HG02852 (cell line): ENCODE measurements at regions not wholly inside any gene's neighbourhood (a gene's known extent, or its start where the extent isn't known, plus 50 kb on each side); places are given as distances from the start of the nearest gene placed in this dataset.
"Not testable (repeated sequence)": the region's sequence is repeated elsewhere in the genome, so short reads cannot be mapped to it uniquely, and the experiment has no call there.

Experiments used
- ATAC-seq: cut with Tn5 transposase; IDR thresholded peaks from one replicate; pipeline ENCODE4 v1.9.1; 2021; ENCODE audit warnings: mild to moderate bottlenecking, moderate library complexity; ENCODE audit not compliant: unreplicated experiment

DNA sequence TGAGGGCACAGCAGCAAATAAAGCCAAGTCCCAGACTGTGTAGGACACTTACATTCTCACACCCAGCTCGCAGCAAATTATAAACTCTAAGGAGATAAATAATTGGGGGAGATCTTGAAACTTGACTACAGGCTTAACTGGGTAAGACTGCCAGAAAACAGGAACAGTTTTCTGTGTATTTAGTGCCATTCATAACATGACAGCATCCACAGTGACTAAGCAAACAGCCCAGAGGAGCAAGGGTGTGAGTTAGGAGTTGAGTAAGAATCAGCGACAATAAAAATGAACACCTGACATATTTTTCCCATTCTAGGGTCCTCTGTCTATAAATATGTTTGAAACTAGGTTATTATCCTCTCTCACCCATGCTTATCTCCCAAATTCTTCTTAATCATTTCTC lies 370.9 kb upstream of the WWC1 start:
- no peak for ATAC-seq

DNA sequence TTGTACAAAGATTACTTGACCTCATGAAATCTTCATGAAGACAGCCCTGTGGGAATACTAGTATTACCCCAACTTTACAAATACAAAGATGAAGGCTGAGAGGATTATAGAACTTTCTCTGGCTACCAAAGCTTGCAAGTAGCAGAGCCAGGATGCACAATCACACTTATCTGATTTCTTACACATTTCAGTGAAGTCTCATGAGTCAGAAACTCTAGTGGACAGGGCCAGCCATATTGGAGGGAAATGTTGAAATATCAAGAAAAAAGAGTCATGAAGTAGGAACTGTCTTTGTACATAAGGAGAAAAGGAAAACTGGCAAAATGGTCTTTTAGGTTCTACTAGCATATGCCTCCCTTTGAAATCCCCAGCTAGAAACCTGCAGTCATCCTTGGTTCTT lies 369.6 kb upstream of the WWC1 start:
- no peak for ATAC-seq

DNA sequence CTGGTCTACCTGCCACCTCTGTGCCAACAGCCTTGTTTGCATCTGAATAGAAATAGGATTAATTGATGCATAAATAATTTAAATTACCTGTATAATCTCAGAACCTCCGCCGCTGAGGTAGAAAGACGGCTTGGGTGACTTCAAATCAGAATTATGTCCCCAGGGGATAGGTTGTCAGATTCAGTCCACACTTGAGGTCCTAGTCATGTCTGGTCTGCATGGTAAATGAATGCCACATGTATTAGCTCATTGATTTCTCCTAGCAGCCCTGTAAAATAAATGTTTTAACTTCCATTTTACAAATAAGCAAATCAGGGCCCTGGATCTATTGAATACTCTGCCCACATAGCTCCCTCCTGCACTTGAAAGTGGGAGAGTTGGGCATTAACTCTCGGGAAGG lies 368.0 kb upstream of the WWC1 start:
- ATAC-seq, result no peak

DNA sequence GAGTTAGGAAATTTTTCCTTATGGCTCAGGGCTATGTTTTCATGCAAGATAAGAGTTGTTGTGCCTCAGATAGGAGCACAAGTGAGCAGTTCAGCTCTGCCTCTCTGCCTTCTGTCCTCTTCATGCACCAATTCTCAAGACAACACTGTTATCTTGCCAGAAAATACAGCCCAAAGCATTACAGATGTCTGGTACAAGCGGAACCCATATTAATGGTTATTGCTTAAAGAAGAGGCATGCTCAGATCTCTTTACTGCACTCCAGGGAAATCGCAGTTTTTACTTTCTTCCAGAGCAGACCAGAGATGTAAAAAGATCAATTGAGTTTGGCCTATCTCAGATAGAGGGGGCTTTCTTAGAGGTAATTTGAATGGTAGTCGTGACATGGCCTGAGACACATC lies 361.6 kb upstream of the WWC1 start:
- no peak for ATAC-seq

DNA sequence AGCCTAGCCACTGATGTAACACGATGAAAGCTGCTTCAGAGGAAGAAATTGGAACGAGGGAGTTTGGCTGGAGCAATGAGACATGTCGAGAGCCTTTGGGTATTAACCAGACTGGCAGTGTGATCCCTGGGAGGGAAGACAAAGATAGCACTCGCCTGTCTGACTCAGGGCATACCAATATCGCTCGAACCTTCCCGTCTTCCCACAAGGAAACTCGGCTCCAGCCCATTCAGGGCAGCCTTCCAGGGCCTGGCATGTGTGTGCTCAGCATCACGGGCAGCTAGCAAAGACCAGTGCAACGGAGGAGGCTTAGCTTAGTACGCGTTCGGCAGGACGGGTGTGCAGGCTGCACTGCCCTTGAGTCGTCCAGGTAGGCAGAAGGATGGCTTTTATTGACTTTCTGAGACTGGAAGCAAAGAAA lies 356.9 kb upstream of the WWC1 start:
- ATAC-seq, result no peak

DNA sequence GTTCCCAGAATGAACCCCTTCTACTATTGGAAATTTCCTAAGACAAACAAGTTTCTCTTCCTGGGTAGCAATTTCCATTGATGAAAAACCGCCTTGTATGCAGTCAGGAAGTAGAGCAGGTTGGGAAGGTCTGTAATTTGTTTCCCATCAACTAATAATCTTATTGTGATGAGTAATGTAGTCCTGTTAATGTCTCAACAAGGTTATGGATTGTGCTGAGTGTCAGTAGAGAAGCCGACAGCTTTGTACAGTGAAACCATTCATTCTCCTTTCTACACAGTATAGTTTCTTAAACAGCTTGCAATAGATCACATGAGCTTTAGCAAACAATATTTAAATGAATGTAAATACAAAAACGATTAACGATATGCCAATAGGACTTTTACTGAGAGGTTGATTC lies 355.4 kb upstream of the WWC1 start:
- ATAC-seq, result no peak

DNA sequence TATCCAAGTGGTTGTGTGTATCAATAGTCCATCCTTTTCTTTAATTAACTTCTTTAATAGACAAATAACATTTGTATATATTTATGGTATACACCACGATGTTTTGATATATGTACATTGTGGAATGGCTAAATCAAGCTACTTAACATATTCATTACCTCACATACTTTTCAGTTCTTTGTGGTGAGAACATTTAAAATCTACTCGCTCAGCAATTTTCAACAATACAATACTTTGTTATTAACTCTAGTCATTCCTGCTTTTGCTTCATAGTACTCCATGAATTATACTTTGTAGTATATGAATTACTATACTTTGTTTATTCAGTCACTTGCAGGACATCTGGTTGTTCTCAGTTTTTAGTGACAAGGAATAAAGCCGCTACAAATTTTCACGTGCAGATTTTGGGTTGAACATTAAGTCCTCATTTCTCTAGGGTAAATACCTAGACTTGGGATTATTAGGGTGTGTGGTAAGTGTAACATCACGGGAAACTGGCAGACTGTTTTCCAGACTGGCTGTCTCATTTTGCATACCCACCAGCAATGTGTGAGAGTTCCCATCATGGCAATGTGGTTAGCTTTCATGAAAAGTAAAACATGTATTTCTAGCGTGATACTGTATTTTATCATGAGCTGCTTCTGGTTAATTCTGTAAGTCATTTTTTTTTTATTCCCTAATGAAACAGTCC lies 354.4 kb upstream of the WWC1 start:
- ATAC-seq, result no peak

DNA sequence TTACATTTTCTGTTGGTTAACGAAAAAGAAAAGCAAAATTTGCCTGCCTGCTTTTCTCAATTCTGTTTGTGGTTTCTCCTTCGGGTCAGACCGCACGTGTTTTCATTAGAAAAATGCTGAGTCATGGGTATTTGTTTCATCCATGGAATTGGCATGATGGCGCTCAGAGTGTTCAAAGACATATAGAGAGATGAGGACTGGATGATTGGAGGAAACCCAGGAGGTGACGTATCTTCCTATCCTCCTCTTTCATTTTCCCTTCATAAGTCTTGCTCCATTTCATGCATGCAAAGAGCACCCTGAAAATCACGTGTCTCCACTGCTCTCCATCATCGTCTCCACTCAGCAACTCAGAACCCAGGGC lies 353.8 kb upstream of the WWC1 start:
- ATAC-seq, result no peak

DNA sequence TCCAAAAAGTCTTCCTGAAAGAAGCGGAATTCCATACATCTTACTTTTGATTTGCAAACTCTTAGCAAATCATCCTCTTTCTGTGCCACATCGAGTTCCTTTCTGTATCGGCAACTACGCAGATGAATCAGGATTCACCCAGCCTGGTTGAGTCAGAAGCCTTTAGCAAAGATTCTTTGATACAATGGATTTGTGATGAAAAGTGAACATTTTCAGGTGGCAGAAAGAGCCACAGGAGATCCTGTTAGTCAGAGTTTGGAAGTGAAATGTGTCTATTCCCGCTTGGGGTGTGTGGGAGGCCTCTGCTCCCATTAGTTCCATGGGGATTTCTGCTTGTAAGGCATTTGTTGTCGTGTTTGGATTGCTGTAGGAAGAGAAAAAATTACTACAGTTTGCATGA lies 351.8 kb upstream of the WWC1 start:
- ATAC-seq, result no peak

DNA sequence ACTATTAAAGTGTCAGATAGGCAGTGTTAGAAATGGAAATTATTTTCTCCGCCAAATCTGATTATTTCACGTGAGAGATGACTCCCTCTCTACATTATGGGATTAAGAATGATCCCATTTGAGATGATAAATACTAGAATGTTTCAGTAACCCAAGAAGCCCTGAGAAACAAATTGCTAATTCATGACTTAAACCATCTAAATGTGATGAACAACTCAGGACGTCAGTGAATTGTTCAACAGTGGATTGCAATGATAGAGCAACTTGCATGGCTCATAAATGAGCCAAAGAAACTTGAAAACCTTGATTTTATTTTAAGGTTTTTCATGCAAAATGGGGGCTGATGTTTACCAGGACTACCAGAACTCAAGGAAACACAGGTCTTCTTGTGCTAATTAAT lies 350.5 kb upstream of the WWC1 start:
- ATAC-seq, result no peak

DNA sequence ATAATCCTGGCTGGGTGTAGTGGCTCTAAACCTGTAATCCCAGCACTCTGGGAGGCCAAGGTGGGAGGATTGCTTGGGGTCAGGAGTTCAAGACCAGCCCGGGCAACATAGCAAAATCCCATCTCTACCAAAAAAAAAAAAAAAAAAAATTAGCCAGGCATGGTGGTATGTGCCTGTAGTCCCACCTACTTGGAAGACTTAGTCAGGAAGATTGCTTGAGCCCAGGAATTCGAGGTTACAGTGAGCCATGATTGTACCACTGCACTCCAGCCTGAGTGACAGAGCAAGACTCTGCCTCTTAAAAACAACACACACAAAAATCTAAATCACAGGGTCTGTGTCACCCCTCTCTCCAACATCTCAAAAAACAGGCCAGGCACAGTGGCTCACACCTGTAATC lies 349.9 kb upstream of the WWC1 start:
- not testable (repeated sequence) for ATAC-seq

DNA sequence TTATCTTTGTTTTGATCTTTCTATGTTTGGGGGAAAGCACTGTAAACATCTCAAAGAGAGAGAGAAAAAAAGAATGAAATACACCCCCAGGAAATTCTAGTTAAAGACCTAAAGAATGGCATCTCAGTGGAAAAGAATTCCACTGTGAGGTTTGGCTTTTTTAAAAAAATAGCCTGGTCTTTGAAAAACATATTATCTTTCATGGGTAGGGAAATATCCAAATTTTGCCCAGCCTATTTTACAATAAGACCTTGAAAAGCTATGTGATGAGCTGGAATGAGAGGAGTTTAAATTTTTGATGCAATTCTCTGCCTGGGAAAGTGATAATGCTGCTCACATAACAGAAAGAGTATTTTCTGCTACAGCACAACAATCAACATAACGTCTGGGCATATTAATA lies 348.1 kb upstream of the WWC1 start:
- ATAC-seq, result no peak

DNA sequence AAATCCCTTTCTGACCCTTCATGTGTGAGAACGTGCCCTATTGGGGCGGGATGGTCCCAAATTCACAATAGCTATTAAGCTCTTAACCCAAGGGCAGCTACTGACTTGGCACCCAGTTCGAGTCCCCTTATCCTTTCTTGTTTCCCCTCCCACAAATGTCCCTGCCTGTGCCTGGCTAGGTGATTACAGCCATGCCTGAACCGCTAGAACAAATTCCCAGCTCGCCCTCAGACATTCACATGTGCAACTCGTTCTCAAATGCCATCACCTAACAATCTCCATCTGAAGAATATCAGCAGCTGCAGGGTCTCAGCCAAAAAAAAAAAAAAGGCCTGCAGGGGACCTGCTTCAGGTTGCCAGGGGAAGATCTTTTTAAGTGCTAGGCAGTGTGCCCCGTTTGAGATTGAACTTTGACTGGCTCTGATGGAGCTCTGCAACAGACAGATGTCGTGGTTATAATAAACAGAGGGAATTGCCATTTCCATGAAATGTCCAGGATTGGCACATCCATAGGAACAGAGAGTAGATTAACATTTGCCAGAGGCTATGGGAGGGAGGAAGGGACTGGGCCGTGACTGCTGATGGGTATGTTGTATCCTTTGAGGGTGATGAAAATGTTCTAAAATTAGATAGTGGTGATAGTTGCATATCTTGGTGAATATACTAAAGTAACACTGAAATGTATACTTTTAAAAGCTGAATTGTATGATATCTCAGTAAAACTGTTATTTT lies 347.2 kb upstream of the WWC1 start:
- no peak for ATAC-seq

DNA sequence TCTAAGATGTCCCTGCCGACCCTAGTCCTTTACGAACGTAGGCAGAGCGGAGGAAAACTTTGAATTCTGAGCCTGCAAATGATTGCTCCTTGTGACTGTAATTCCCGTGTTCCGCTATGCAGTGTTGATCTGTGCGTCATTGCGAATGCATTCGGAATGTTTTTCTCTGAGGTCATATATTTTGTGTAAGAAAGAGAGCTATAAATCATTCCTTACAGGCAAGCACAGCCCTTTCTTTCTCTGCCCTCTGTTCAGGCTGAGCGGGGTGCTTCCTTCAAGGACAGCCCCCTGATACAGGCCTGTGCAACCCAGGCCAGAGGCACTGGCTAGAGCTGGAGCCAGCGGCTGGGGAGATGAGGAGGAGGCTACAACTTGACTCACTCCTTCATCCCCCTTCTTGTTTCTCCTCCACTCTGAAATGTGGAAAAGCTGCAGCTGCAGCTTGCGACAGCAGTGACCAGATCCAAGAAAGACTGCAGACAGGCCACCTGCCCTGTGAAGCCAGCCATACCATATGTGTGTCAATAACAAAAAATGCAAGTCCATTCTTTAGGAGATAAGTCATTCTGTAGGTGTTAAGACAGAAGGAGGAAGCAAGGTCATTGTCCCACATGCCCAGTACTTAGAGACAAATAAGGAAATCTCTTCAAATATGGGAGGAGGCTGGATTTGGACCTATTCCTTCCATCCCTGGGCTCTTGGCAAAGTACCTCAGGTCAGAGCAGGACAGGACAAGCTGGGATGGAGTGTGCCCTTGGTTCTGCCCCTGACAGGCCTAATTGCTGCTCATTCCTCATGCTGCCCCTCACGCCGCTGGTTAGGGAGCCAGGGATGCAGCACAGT lies 345.7 kb upstream of the WWC1 start:
- no peak for ATAC-seq

DNA sequence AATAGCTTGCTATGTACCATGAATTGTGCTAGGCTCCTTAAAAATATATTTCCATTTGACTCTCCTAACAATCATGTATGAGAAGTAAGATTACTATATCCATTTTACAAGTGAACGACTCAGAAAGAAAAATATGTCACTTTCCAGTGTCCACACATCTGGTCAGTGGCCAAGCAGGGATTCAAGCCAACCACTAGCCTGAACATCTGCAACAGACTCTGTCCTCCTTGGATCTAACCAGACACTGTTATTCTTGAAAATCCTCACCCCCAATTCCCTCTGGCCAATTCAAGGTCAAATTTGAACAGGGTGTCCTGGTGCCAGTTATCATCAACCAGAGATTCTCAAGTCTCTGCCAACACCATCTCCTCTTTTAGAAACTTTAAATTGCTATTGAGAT lies 344.1 kb upstream of the WWC1 start:
- ATAC-seq, result no peak

DNA sequence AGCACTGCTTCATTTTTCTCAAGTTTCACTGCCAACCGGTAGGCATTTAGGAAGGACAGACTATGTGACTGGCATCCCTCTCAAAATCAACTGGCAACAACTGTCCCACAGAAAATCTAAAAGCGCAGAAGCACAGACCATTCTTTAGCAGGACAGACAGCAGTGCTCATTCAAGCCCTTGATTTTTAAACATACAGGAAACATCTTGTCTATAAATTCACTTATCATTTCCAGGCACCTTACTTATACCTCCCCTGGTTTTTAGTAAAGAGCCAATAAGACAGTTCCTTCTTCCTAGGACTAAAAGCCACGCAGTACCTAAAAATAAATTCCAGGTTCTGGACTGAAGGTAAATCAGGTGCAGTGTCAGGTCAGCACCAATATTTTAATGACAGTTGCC lies 343.2 kb upstream of the WWC1 start:
- no peak for ATAC-seq

DNA sequence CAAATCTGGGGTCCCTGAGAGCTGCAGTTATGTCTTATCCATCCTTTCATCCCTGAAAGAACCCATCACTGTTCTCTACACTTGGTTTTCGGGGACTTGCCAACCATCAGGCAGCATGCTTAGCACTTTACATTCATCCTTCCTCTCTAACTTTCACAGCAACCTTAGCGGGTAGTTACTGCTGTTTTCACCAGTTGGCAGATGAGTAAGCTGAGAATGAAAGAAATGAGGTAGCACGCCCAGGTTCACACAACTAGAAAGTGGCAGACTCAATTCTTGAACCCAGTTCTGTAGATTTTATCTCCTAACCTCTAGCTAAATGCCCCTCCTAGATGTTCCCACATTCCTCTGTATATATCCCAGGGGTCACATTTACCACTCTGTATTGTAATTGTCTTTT lies 342.0 kb upstream of the WWC1 start:
- no peak for ATAC-seq

DNA sequence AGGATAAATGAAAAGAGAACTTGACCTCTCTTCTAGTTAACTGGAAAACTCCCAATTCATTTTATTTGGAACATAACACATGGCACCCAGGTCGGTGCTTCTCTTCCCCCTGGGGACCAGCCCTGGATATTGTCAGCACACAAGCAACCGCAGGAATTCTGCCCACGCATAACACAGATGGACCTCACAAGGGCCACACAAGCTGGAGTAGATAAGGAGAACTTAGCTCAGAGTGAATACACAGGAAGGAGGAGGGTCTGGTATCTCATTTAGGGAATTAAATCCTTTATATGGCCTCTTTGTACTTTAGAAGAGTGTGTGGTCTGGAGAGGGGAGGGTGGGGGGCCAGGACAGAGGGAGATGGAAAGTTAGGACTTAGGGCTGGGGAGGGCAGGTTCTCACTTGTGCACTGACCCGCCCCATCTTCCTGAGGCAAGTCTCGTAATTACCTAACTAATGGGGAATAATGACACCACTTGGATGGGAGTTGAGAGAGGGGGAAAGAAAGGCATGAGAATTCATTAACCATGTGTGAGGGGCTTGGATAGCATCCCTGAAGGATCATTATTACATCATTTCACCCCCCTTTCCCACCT lies 341.2 kb upstream of the WWC1 start:
- ATAC-seq, result no peak

DNA sequence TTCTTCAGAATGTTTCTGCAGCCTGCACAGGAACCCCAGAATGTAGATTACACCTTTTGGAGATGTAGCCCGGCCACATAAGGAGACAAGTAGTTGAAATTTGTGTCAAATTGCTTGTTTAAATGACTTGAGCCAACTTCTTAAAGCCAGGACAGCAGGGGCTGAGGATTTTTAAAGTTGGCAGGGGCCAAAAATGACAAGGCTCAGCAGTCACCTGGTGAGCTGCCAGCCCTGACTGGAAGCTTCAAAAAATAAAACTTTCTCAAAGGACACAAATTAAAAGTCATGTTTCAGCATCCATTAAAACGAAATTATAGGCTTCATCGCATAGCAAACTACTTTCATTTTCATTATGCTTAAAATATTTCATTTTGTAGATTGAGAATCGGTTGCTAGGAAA lies 340.3 kb upstream of the WWC1 start:
- ATAC-seq, result no peak

DNA sequence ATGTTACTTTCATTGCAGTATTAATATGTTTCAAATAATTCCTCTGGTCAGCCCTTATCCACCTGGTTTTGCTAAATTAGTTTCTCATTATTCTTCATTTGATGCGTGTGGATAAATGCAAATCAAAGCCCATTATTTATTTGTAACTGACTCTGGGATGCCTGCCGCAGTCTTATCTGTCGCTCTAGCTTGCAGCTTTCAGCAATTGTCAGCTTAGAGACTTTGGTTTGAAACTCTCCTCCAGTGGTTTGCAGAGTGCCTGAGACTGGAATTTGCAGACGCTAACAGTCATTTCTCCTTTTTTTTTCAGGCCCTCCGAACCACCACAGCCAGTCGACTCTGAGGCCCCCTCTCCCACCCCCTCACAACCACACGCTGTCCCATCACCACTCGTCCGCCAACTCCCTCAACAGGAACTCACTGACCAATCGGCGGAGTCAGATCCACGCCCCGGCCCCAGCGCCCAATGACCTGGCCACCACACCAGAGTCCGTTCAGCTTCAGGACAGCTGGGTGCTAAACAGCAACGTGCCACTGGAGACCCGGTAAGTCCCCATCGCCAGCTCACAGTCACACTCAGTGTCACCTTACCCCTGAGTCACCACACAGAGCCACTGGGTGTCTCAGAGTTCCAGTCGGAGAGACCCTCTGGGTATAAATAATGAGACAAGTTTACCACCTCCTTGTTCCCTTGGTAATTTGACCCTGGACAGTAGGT lies 339.0 kb upstream of the WWC1 start:
- no peak for ATAC-seq
